Hematopoietic multipotent progenitor cell treated with erythropoietin and hydrocortisone succinate and interleukin-3 and kit ligand, for 15 days (in vitro differentiated cells): ENCODE measurements at regions not wholly inside any gene's neighbourhood (a gene's known extent, or its start where the extent isn't known, plus 50 kb on each side); places are given as distances from the start of the nearest gene placed in this dataset.
"Not testable (repeated sequence)": the region's sequence is repeated elsewhere in the genome, so short reads cannot be mapped to it uniquely, and the experiment has no call there.

ENCODE experiments used
- DNase-seq: peaks from one replicate; pipeline ENCODE4 v3.0.0-alpha.2; 2015; ENCODE audit warnings: low spot score

- DNase-seq, result no peak
Measured at GRCh38 chr15:45810201-45810600, 175.4 kb downstream of the SQOR start.

- no peak for DNase-seq
Measured at GRCh38 chr15:45812200-45812599, 177.4 kb downstream of the SQOR start.

DNA sequence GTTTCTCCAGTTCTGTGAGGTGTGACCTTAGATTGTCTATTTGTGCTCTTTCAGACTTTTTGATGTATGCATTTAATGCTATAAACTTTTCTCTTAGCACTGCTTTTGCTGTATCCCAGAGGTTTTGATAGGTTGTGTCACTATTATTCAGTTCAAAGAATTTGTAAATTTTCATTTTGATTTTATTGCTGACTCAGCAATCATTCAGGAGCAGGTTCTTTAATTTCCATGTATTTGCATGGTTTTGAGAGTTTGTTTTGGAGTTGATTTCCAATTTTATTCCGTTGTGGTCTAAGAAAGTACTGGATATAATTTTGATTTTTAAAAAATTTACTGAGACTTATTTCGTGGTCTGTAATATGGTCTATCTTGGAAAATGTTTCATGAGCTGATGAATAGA, 182.7 kb downstream of the SQOR start:
- not testable (repeated sequence) for DNase-seq

- no peak for DNase-seq
Measured at GRCh38 chr15:45821390-45821789, 186.6 kb downstream of the SQOR start.

DNA sequence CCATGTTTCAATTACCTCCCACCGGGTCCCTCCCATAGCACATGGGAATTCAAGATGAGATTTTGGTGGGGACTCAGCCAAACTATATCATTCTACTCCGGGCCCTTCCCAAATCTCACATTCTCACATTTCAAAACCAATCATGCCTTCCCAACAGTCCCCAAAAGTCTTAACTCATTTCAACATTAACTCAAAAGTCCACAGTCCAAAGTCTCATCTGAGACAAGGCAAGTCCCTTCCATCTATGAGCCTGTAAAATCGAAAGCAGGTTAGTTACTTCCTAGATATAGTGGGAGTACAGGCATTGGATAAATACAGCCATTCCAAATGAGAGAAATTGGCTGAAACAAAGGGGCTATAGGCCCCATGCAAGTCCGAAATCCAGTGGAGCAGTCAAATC, 188.1 kb downstream of the SQOR start:
- DNase-seq, result not testable (repeated sequence)

DNA sequence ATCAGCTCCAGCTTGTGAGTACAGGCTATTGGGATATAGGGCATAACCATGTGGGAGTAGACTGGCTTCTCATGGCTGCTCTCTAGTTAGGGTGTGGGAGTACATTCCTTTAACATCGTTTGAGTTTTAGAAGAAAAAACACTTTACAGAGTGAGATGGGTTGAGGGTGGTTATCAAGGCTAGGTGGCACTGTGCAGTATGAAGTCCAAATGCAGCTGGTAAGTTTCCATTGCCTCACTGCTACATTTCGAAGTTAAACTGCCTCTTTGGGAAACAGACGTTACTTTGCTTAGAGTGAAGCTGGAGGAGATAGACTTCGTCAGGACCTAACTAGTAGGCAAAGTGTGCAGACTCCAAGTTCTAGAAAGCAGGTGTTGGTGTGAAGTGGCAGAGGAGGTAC, 192.4 kb downstream of the SQOR start:
- no peak for DNase-seq

DNA sequence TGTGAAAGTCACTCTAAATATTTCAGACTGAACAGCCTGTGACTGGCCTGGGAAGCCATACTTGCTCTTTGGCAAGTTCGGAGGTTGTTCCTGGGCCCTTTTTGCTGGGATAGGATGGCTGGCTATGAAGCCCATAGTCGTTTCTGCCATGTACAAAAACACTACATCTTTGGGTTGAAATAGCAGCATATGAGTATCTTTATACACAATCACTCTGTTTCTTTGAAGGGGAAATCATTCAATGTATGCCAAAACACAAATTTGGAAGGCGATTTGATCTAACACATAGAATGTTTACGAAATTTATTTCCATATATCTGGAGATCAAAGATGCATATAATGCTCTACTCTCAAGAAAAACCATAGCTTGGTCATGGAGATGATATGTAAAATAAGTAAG, 192.9 kb downstream of the SQOR start:
- no peak for DNase-seq

DNA sequence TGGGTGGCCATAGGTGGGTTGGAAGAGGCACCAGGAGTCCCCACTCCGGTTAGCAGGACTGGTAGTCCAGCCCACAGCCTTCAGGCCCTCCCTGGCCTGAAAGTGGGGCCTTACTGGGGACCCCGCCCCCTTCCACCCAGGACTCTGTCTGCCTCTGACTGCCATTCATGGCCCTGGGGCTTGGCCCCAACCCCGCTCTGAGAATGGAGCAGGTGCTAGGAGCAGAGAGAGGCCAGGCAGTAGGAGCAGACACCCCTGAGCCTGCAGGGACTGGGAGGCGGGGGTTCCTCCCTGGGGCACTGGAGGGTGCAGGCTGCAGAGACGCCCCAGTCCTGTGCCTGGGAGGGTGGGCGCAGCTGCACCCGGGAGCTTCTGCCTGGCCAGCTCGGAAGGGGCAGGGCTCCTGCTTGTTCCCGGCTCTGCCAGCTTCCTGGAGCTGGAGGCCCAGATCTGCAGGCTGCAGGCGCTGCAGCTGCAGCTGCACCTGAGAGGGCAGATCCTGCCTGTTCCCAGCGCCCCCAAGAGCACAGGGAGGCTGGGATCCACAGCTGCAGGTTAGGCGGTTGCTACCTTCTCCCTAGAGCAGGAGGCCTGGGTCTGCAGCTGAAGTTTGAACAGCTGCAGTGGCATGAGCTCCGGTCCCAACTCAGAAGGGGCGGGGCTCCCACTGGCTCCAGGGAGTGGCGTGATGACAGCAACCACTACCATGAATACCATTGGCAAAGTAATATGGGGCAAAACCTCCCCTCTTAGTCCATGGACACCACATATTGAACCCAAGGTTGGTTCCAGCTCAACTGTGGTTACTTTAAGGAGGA, 194.7 kb downstream of the SQOR start:
- DNase-seq, result no peak

DNA sequence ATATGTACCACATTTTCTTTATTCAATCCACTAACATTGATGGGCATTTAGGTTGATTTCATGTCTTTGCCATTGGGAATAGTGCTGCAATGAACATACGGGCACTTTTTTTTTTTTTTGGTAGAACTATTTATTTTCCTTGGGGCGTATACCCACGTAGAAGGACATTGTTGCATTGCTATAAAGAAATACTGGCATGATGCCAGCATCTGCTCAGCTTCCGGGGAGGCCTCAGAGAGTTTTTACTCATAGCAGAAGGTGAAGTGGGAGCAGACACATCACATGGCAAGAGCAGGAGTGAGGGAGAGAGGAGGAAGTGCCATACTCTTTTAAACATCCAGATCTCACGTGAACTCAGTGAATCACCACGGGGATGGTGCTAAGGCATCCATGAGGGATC, 197.0 kb downstream of the SQOR start:
- DNase-seq, result no peak

DNA sequence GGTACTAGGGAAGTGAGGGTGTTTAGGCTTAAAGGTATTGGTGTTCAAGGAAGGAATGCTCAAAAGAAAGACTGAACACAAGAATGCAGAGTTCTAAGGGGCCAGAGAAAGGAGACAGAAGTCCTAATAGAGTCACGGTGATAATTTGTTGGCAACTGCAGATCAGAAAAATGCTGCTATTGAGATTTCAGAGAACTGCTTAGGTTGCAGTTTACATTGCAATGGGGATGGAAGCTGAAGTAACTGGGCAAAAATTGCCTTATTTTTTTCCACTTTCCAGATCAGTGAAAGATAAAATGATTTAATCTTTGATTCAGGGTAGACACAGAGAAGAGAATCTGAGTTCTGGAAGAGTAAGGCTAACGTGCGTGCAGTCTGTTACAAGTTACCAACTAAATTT, 199.8 kb downstream of the SQOR start:
- DNase-seq, result no peak

DNA sequence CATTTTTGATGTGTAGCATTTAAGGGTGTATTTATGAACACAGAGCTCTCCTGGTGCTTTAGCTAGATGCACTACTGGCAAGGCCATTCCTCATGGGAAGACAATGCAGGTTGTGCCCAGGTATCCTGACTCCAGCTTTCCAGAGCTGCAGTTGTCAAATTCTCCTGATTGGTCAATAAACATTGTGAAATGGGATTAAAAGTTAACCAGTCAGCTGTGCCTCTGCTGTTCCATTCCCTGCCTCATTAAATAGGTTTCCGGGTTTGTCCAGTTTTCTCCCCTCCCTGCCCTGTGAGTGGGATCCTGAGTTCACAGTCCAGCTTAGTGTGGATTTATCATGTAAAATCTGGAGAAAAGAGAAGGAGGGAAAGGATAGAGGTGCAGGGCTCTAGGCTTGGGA, 207.3 kb downstream of the SQOR start:
- no peak for DNase-seq

DNA sequence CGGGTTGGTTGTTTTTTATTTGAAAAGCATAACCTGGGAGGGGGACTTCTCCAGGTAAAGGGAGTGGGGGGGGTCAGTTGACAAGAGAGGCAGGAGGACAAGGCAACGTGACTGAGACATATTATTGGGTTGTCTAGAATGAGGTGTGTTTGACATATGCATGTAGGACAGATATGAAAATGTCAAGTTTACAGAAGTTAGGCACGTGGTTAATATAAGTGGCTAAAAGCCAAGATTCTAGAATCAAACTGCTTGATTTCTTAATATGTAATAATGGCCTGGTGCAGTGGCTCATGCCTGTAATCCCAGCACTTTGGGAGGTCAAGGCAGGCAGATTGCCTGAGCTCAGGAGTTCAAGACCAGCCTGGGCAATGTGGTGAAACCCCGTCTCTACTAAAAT, 212.8 kb downstream of the SQOR start:
- no peak for DNase-seq

GRCh38 chr15:45849136-45849535, 214.3 kb downstream of the SQOR start:
- no peak for DNase-seq

DNA sequence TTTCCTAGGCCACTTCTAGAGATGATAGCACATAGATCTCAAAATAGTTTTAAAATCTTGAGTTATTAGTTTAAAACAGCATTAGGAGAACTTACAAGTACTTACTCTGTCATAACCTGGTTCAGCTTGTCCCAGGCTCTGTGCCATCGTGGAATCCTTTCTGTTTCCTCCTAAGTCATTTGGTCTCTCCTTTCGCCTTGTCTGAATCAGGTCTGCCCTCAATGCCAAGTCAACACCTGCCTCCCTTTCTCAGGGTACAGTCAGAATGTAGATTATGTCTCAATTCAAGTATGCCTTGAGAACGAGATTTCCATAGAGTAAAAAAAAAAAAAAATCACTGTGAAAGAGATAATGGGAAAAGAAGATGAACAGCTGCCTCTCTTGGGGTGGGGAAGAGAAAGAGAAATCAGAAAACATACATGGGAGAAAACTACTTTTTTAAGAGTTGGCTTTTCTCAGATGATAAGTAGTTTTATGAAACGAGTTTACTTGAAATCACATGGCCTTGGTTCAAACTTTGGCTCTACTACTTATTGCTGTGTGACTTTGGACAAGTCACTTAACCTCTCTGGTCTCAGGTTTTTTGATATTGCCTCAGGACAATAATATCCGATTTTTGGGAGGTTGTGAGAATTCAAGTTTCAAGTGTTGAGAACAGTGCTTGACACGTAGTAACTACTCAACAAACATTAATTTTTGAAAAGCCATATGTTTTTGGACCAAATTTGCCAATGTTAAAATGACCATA, 219.8 kb downstream of the SQOR start:
- no peak for DNase-seq

DNA sequence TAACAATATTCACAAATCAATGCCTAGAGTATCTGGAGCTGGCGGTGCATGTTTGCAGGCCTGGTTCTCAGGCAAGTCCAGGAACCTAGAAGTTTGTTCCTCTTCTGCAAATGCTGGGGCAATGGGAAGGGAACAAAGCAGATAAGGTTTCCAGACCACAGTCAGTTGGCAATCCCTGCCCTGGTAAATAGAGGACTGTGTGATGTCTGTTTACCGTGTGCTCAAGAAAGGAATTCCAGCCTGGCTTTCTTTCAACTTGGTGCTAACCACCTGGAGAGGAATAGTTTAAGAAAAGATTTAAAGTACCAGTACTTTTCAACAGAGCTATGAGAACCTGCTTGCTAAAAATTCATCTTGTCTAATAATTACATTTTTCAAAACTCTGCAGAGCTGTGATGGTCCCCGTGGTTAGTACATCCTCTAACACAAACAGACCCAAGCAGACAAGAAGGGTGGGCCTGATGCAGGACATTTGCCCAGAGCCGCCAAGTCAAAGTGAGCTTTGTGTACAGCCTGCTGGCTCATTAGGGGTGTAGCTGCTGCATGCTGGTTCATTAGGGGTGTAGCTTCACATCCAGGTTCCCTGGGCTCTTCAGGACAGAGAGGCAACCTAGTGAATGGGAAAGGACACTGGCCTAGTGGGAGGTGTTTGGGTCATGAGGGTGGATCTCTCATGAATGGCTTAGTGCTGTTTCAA, 220.5 kb downstream of the SQOR start:
- DNase-seq, result no peak

- no peak for DNase-seq
Measured at GRCh38 chr15:45855907-45856579, 221.2 kb downstream of the SQOR start.

GRCh38 chr15:45857291-45857690, 222.5 kb downstream of the SQOR start:
- no peak for DNase-seq

DNA sequence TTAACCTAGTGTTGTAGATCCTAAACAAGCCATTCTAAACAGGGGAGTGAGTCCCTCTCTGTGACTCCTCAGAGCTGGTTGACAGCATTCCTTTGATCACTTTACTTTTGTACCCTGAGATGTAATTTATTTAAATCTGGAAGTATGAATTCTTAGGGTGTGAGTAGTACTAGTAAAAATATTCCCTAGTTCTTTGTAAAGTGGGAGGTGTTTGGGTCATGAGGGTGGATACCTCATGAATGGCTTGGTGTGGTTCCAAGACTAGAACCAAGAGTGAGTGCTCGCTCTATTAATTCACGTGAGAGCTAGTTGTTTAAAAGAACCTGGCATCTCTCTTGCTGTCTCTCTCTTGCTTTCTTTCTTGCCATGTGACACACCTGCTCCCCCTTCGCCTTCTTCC, 223.7 kb downstream of the SQOR start:
- DNase-seq, result no peak

GRCh38 chr15:45862034-45862433, 227.2 kb downstream of the SQOR start:
- no peak for DNase-seq

DNA sequence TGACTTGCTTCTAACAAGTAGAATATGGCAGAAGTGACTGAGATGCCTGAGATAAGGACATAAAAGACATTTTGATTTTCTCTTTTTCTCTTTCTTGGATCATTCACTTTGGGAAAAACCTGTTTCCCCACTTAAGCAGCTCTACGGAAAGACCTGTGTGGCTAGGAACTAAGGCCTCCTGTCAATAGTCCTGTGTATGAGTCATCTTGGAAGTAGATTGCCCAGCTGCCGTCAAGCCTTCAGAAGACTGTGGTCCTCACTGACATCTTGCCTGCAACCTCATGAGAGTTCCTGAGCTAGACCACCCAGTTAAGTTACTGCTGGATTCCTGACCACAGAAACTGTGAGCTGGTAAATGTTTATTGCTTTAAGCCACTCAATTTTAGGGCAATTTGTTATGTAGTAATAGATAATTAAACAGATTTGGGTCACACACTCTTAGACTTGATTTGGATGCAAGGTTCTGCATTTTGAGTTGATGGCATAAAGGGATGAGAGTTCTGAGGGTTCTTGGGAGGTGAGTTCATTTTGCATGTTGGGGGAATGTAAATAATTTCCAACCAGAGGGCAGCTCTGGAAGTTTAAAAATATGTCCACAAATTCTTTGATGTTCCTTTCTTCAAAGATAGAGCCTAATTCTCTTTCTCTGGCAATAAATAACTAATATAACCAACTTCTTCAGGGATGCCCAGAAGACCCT, 229.2 kb downstream of the SQOR start:
- no peak for DNase-seq

DNA sequence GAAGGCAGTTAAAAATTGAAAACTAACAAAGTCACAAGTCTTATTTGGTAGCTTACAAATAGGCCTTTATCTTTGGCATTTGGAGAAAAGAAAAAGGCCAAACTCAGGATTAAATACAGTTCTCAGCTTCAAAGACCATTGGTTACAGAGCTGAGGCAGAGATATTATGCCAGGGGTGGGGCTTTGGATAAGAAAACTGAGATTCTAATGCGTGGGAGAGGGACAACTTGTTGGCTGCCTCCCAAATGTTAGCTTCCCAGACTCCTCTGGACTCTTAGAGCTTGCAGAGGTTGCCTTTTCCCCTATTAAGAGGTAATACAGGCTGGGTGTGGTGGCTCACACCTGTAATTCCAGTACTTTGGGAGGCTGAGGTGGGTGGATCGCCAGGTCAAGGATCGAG, 231.8 kb downstream of the SQOR start:
- DNase-seq, result no peak

- no peak for DNase-seq
Measured at GRCh38 chr15:45867281-45867680, 232.5 kb downstream of the SQOR start.
